IMR-90 (cell line): ENCODE measurements at regions not wholly inside any gene's neighbourhood (a gene's known extent, or its start where the extent isn't known, plus 50 kb on each side); places are given as distances from the start of the nearest gene placed in this dataset.

ENCODE experiments used
- ATAC-seq: fragments of 200-7000 bp; cut with Tn5 transposase; 2 replicates; pipeline ENCODE4 v1.9.1; 2020; ENCODE audit warnings: low read depth, mild to moderate bottlenecking, moderate library complexity
- BruUV-seq: library from RNA; stranded (reverse); fragments of 400-500 nt; replicated peaks from 2 replicates; lab custom pipeline; 2021; lab: Mats Ljungman, UMichigan
- CTCF ChIA-PET: fragments of 300-600 bp; formaldehyde crosslinking; extraction: SDS; loops from one replicate; lab custom pipeline; 2021; ENCODE audit warnings: antibody characterized with exemption; lab: Yijun Ruan, JAX
- POLR2A ChIA-PET: fragments of 300-600 bp; sonication (Branson Sonifier 250); formaldehyde crosslinking; loops from one replicate; lab custom pipeline; 2022; ENCODE audit warnings: antibody characterized with exemption; ENCODE audit not compliant: unreplicated experiment; lab: Charles Lee
- DNase-seq: peaks from one replicate; pipeline ENCODE4 v3.0.0; 2013
- H2AFZ ChIP-seq: replicated peaks from 2 replicates; pipeline ENCODE3; 2013; ENCODE audit warnings: low read length, mild to moderate bottlenecking; ENCODE audit not compliant: poor library complexity
- H2AK5ac ChIP-seq: 2 replicates; pipeline ENCODE4 v1.6.1; 2013; ENCODE audit warnings: low read depth, low read length, inconsistent platforms
- H2AK9ac ChIP-seq: replicated peaks from 2 replicates; pipeline ENCODE3; 2013; ENCODE audit warnings: mild to moderate bottlenecking, low read depth, low read length, moderate library complexity; ENCODE audit not compliant: poor library complexity
- H2BK120ac ChIP-seq: 2 replicates; pipeline ENCODE4 v1.6.1; 2013; ENCODE audit warnings: low read depth, low read length, inconsistent platforms
- H2BK15ac ChIP-seq: 3 replicates; pipeline ENCODE4 v1.6.1; 2013; ENCODE audit warnings: low read depth, low read length, inconsistent platforms
- H2BK20ac ChIP-seq: 2 replicates; pipeline ENCODE4 v1.6.1; 2013; ENCODE audit warnings: low read depth, mild to moderate bottlenecking, inconsistent platforms, low read length, moderate library complexity
- H2BK5ac ChIP-seq: 2 replicates; pipeline ENCODE4 v1.6.1; 2013; ENCODE audit warnings: mild to moderate bottlenecking, low read depth, low read length, inconsistent platforms; ENCODE audit not compliant: poor library complexity, severe bottlenecking
- H3K14ac ChIP-seq: replicated peaks from 2 replicates; pipeline ENCODE4 v1.6.1; 2013; ENCODE audit warnings: low read depth, low read length, inconsistent platforms
- H3K18ac ChIP-seq: 2 replicates; pipeline ENCODE4 v1.6.1; 2013; ENCODE audit warnings: low read depth, low read length, control low read depth
- H3K23ac ChIP-seq: 2 replicates; pipeline ENCODE4 v1.6.1; 2013; ENCODE audit warnings: low read depth, low read length, inconsistent platforms
- H3K27ac ChIP-seq: 2 replicates; pipeline ENCODE4 v1.5.1; 2013; ENCODE audit warnings: mild to moderate bottlenecking, control low read depth, low read length; ENCODE audit not compliant: insufficient read depth
- H3K27me3 ChIP-seq: 2 replicates; pipeline ENCODE4 v1.6.1; 2013; ENCODE audit warnings: low read length; ENCODE audit not compliant: control insufficient read depth, insufficient read depth
- H3K36me3 ChIP-seq: 2 replicates; pipeline ENCODE4 v1.6.1; 2013; ENCODE audit warnings: low read length, mixed read lengths; ENCODE audit not compliant: control insufficient read depth, insufficient read depth
- H3K4ac ChIP-seq: 2 replicates; pipeline ENCODE4 v1.6.1; 2013; ENCODE audit warnings: low read depth, low read length, inconsistent platforms
- H3K4me1 ChIP-seq: 2 replicates; pipeline ENCODE4 v1.6.1; 2013; ENCODE audit warnings: low read length, mixed read lengths; ENCODE audit not compliant: control insufficient read depth, insufficient read depth
- H3K4me2 ChIP-seq: 2 replicates; pipeline ENCODE4 v1.6.1; 2013; ENCODE audit warnings: low read depth, mild to moderate bottlenecking, control low read depth, low read length, moderate library complexity
- H3K4me3 ChIP-seq: 2 replicates; pipeline ENCODE4 v1.5.1; 2013; ENCODE audit warnings: low read depth, mild to moderate bottlenecking, control low read depth, low read length, moderate library complexity; ENCODE audit not compliant: insufficient read depth
- H3K56ac ChIP-seq: 2 replicates; pipeline ENCODE4 v1.6.1; 2013; ENCODE audit warnings: low read length, inconsistent platforms; ENCODE audit not compliant: insufficient read depth; ENCODE audit errors: extremely low read depth
- H3K79me1 ChIP-seq, 2 experiments: 2 replicates each; pipeline ENCODE4 v1.6.1; 2013; ENCODE audit warnings: low read length in 2 of 2, inconsistent platforms in 1 of 2, low read depth in 1 of 2
- H3K9ac ChIP-seq: 2 replicates; pipeline ENCODE4 v1.6.1; 2013; ENCODE audit warnings: low read depth, low read length, control low read depth
- H3K9me1 ChIP-seq: 2 replicates; pipeline ENCODE4 v1.6.1; 2013; ENCODE audit warnings: low read length, inconsistent platforms; ENCODE audit not compliant: insufficient read depth
- H3K9me3 ChIP-seq: 2 replicates; pipeline ENCODE4 v1.6.1; 2013; ENCODE audit warnings: low read length; ENCODE audit not compliant: control insufficient read depth, insufficient read depth
- H4K20me1 ChIP-seq: 2 replicates; pipeline ENCODE4 v1.6.1; 2013; ENCODE audit warnings: low read length, inconsistent platforms; ENCODE audit not compliant: insufficient read depth
- H4K5ac ChIP-seq: 2 replicates; pipeline ENCODE4 v1.6.1; 2013; ENCODE audit warnings: mild to moderate bottlenecking, low read depth, low read length, control low read depth
- H4K8ac ChIP-seq, 2 experiments: 2 replicates each; pipeline ENCODE4 v1.6.1; 2013; ENCODE audit warnings: low read depth in 2 of 2, low read length in 2 of 2, control low read depth in 1 of 2, inconsistent platforms in 1 of 2
- H4K91ac ChIP-seq: 2 replicates; pipeline ENCODE4 v1.6.1; 2013; ENCODE audit warnings: low read depth, low read length, inconsistent platforms; ENCODE audit not compliant: insufficient read depth
- CTCF ChIP-seq: conservative IDR thresholded peaks from 2 replicates; pipeline ENCODE4 v1.5.1; 2012; ENCODE audit warnings: mild to moderate bottlenecking, low read depth, low read length, improper control_type of control experiment
- MAZ ChIP-seq: IDR thresholded peaks from 2 replicates; pipeline ENCODE4 v1.6.1; 2012; ENCODE audit warnings: low read depth, mild to moderate bottlenecking, low read length, improper control_type of control experiment, moderate library complexity, borderline replicate concordance
- RAD21 ChIP-seq: IDR thresholded peaks from 2 replicates; pipeline ENCODE4 v1.6.1; 2012; ENCODE audit warnings: low read length, improper control_type of control experiment
- WGBS, 2 experiments: methylation state at CpG; one replicate each; pipeline versions ENCODE4 v1.1.5 to v1.1.7; 2013; ENCODE audit warnings: missing lambda C conversion rate in 2 of 2; ENCODE audit not compliant: insufficient read length in 1 of 2; ENCODE audit errors: extremely low coverage in 2 of 2; 5-methylcytosine and 5-hydroxymethylcytosine counted together
- dilution Hi-C: fragments of 300-500 bp; cut with HindIII; formaldehyde crosslinking; loops from one replicate; pipeline ENCODE4 v1.14.3; 2018; ENCODE audit warnings: low sequenced_read_pairs; ENCODE audit not compliant: unreplicated experiment
- in situ Hi-C: fragments of 300-500 bp; cut with MboI; formaldehyde crosslinking; loops from 3 replicates; pipeline ENCODE4 v1.14.3; 2019; ENCODE audit warnings: low sequenced_read_pairs, inconsistent platforms, mixed read lengths
- intact Hi-C: fragments of 100-400 bp; cut with micrococcal nuclease; formaldehyde crosslinking; loops from 2 replicates; pipeline ENCODE4 v1.10.0; 2022
- TF ChIP-seq, protein P1 (sequence below): fragments of 150-350 bp; IDR thresholded peaks from 2 replicates; pipeline ENCODE4 v1.6.1; 2016; ENCODE audit warnings: low read depth, mild to moderate bottlenecking, low read length, moderate library complexity, borderline replicate concordance

GRCh38 chr10:53646525-53646924 lies 873.9 kb upstream of the MBL2 start:
- H3K36me3 ChIP-seq: no peaks in the 10 kb centered on the region
- H2BK15ac ChIP-seq: no peak overlapping the region
- no peak overlapping the region for H3K14ac ChIP-seq
- H3K56ac ChIP-seq: no peak overlapping the region
- no TSS peak for BruUV-seq
- intact Hi-C loops (no loop called here), in situ Hi-C loops (no loop called here), dilution Hi-C loops (no loop called here)
- no peaks in the 10 kb centered on the region for H3K9me3 ChIP-seq
- H4K5ac ChIP-seq: no peak overlapping the region
- H3K23ac ChIP-seq: no peak overlapping the region
- no peaks in the 10 kb centered on the region for H4K20me1 ChIP-seq
- no peak overlapping the region for H3K4me2 ChIP-seq
- no peak overlapping the region for H4K91ac ChIP-seq
- no peak overlapping the region for H3K4me3 ChIP-seq
- ATAC-seq (no peak), DNase-seq (no peak)
- H2BK5ac ChIP-seq: no peak overlapping the region
- H3K4ac ChIP-seq: no peak overlapping the region
- no peak overlapping the region for H3K27ac ChIP-seq
- no peaks in the 10 kb centered on the region for H3K79me1 ChIP-seq
- no peaks in the 10 kb centered on the region for H3K4me1 ChIP-seq
- ChIA-PET CTCF (no interaction called here), POLR2A (no interaction called here)
- H4K8ac ChIP-seq: no peak overlapping the region
- H2AK9ac ChIP-seq: no peak overlapping the region
- no peak overlapping the region for H2AK5ac ChIP-seq
- WGBS, 2 experiments: no CpG with 5 or more reads among the region's 8 CpGs
- no peaks in the 10 kb centered on the region for H3K9me1 ChIP-seq
- no peak overlapping the region for H3K18ac ChIP-seq
- H2BK20ac ChIP-seq: no peak overlapping the region
- TF ChIP-seq, protein P1, sequence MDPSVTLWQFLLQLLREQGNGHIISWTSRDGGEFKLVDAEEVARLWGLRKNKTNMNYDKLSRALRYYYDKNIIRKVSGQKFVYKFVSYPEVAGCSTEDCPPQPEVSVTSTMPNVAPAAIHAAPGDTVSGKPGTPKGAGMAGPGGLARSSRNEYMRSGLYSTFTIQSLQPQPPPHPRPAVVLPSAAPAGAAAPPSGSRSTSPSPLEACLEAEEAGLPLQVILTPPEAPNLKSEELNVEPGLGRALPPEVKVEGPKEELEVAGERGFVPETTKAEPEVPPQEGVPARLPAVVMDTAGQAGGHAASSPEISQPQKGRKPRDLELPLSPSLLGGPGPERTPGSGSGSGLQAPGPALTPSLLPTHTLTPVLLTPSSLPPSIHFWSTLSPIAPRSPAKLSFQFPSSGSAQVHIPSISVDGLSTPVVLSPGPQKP: no peak
- TF ChIP-seq MAZ (no peak), RAD21 (no peak), CTCF (no peak)
- H3K27me3 ChIP-seq: no peaks in the 10 kb centered on the region
- H2BK120ac ChIP-seq: no peak overlapping the region
- no peak overlapping the region for H2AFZ ChIP-seq
- H3K9ac ChIP-seq: no peak overlapping the region
